ENCODE measurements at regions not wholly inside any gene's neighbourhood (a gene's known extent, or its start where the extent isn't known, plus 50 kb on each side); places are given as distances from the start of the nearest gene placed in this dataset.

GRCh38 chr12:124073356-124074035 is 100.5 kb downstream of the ZNF664 start:
- no peak overlapping the region for H3K4me3 ChIP-seq
- no peaks in the 10 kb centered on the region for H3K9me3 ChIP-seq (replicated peaks; ENCODE audit: control insufficient read depth, insufficient read depth, low read depth, low read length)
- DNase-seq (ENCODE audit: extremely low read depth in 1 of 4, low spot score in 3 of 4) (no peak), ATAC-seq (no peak), FAIRE-seq (peak; percentile 48)
- H3K79me2 ChIP-seq (ENCODE audit: control insufficient read depth, insufficient read depth, low read length), result no peaks in the 10 kb centered on the region
- no peak overlapping the region for H3K27ac ChIP-seq (ENCODE audit: extremely low read depth, low read depth, low read length)
- no peak overlapping the region for H3K9ac ChIP-seq (ENCODE audit: insufficient read depth in 1 of 2, low read depth in 2 of 2, low read length in 2 of 2)
- no TSS peak for BruUV-seq (replicated peaks)
- 0% methylated on average over 8 of the region's 8 CpGs for WGBS (ENCODE audit: insufficient coverage, low coverage, missing lambda C conversion rate)
- POLR2A ChIA-PET, result no interaction called here
- intact Hi-C loops (cut with micrococcal nuclease), result no loop called here
- no peaks in the 10 kb centered on the region; the same call in 1 of the 2 replicates for H4K20me1 ChIP-seq (replicated peaks; ENCODE audit: control insufficient read depth, insufficient read depth, low read length)
- TF ChIP-seq GABPA (tag; conservative IDR thresholded peaks at IDR 0.05; ENCODE audit: low read depth) (peak; percentile 27; the same call in 1 of the 2 replicates), ZNF445 (CRISPR knock-in tag; IDR thresholded peaks at IDR 0.05; ENCODE audit: low read depth) (no peak), MEIS2 (IDR thresholded peaks at IDR 0.05; ENCODE audit: partially characterized antibody) (peak; percentile 13), SRF (CRISPR knock-in tag; IDR thresholded peaks at IDR 0.05) (peak in 1 of 2 experiments; percentile 81; a peak in 2 of 4 replicates), CREBBP (IDR thresholded peaks at IDR 0.05; ENCODE audit: low read depth, low read length) (no peak)
- TF ChIP-seq, protein P1, sequence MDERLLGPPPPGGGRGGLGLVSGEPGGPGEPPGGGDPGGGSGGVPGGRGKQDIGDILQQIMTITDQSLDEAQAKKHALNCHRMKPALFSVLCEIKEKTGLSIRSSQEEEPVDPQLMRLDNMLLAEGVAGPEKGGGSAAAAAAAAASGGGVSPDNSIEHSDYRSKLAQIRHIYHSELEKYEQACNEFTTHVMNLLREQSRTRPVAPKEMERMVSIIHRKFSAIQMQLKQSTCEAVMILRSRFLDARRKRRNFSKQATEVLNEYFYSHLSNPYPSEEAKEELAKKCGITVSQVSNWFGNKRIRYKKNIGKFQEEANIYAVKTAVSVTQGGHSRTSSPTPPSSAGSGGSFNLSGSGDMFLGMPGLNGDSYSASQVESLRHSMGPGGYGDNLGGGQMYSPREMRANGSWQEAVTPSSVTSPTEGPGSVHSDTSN (CRISPR knock-in tag; IDR thresholded peaks at IDR 0.05; ENCODE audit: low read depth), result no peak
- TF ChIP-seq, protein P1 (tag; conservative IDR thresholded peaks at IDR 0.05; ENCODE audit: low read depth), result 0 out of 2 replicates have a peak, but pooled peaks have one; percentile 41
- H3K4me1 ChIP-seq (replicated peaks in 1 of 2; ENCODE audit: control insufficient read depth in 2 of 2, insufficient read depth in 2 of 2, low read length in 2 of 2), result peaks cover 0 to 5% of the 10 kb centered on the region in 2 experiments; a peak in 2 of 5 replicates
- H3K9me1 ChIP-seq (ENCODE audit: control insufficient read depth, insufficient read depth, low read length), result no peaks in the 10 kb centered on the region
- no peaks in the 10 kb centered on the region for H3K36me3 ChIP-seq (ENCODE audit: control insufficient read depth, insufficient read depth, low read length)
- CTCF ChIA-PET (ENCODE audit: low intra/inter-chr PET ratio), result no interaction called here
- peaks cover 16 to 40% of the 10 kb centered on the region in 2 experiments; a peak in 4 of 5 replicates for H3K27me3 ChIP-seq (ENCODE audit: control insufficient read depth in 2 of 2, insufficient read depth in 2 of 2, low read length in 2 of 2)
- H2AFZ ChIP-seq (ENCODE audit: low read depth, low read length), result no peak overlapping the region
- in situ Hi-C loops (cut with MboI), result no loop called here
- no peak overlapping the region for H3K4me2 ChIP-seq (ENCODE audit: insufficient read depth, low read length)
